ENCODE measurements at regions not wholly inside any gene's neighbourhood (a gene's known extent, or its start where the extent isn't known, plus 50 kb on each side); places are given as distances from the start of the nearest gene placed in this dataset.

DNA sequence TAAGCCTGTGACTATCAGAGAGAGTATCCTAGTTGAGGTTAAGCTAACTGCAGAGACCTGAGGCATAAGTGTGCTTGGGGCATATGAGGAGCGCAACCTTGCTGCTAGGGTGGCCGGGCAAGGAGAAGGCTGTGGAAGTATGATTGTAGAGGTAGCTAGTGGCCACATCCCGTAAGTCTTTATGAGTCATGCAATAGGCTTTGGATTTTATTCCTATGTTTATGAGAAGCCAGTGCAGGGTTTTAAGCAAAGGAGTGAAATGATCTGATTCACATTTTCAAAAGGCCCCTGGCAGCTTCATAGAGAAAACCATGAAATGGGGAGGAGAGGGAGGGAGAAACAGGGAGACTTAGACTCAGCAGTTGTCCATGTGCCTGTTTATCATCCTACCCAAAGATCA is 92.1 kb upstream of the WDFY3 start:
- TF ChIP-seq POLR2A (IDR thresholded peaks at IDR 0.05; ENCODE audit: low read depth, low read length) (no peak), POLR2AphosphoS5 (IDR thresholded peaks at IDR 0.05; ENCODE audit: low read depth, low read length) (no peak), TAF1 (IDR thresholded peaks at IDR 0.05; ENCODE audit: low read depth, low read length) (no peak)

All from GM12891 (cell line).